GM12872 (cell line): ENCODE measurements at regions not wholly inside any gene's neighbourhood (a gene's known extent, or its start where the extent isn't known, plus 50 kb on each side); places are given as distances from the start of the nearest gene placed in this dataset.
A peak's percentile ranks its signal among the peaks of the same experiment; 100 is the strongest.

ENCODE experiments used
- CTCF ChIP-seq: IDR thresholded peaks from 3 replicates; pipeline ENCODE4 v1.5.1; 2011; ENCODE audit warnings: low read depth, mild to moderate bottlenecking, low read length, moderate library complexity; ENCODE audit not compliant: insufficient read depth

- no peak for TF ChIP-seq CTCF
Measured at GRCh38 chr2:241936457-241937133, 67.1 kb downstream of the RTP5 start.

GRCh38 chr2:241937297-241937696, 67.8 kb downstream of the RTP5 start:
- TF ChIP-seq CTCF, result no peak

GRCh38 chr2:241939541-241939940, 70.0 kb downstream of the RTP5 start:
- no peak for TF ChIP-seq CTCF

DNA sequence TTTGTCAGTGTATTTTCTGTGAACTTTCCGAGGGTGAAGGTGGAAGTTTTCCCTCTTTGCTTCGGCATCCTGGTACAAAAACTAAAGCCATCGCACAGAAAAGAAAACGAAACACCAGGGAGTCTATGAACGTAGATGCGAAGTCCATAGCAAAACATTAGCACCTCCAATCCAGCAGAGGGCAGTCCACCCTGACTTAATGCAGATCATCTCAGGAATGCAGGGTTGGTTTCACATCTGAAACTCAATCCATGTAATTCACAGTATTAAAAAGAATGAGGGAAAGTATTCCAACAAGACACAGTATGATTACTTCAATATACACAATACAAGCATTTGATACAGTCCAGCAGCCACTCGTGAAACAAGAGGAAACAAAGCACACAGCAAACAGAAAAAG, 70.8 kb downstream of the RTP5 start:
- TF ChIP-seq CTCF, result peak; percentile 50; the same call in 2 of the 3 replicates

DNA sequence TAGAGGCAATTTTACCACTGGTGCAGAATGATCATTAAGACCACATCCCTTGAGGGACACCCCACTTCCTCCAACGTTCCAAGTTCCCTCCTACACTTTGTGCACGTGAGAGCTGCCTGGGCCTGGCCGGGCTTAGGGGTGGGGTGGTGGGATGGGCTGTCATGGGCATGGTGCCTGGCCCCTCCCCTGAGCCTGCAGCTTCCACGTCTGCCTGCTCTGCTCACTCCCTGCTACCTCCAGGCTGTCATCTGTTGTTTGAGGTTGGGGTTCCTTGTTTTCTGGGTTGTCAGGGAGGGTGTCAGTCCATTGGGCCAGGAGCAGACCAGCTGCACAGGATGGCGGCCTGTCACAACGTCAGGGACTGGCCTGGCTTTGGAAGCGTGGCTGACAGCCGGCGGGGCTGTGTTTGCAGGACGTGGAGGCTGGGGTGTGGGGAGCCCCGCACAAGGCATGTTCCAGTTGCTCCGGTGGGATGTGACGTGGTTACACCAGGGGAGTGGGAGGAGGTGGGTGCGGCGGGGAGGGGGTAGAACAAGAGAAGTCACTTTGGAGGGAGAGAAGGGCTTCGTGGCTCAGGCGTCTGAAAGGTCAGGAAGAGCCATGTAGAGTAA, 72.3 kb downstream of the RTP5 start:
- no peak for TF ChIP-seq CTCF

DNA sequence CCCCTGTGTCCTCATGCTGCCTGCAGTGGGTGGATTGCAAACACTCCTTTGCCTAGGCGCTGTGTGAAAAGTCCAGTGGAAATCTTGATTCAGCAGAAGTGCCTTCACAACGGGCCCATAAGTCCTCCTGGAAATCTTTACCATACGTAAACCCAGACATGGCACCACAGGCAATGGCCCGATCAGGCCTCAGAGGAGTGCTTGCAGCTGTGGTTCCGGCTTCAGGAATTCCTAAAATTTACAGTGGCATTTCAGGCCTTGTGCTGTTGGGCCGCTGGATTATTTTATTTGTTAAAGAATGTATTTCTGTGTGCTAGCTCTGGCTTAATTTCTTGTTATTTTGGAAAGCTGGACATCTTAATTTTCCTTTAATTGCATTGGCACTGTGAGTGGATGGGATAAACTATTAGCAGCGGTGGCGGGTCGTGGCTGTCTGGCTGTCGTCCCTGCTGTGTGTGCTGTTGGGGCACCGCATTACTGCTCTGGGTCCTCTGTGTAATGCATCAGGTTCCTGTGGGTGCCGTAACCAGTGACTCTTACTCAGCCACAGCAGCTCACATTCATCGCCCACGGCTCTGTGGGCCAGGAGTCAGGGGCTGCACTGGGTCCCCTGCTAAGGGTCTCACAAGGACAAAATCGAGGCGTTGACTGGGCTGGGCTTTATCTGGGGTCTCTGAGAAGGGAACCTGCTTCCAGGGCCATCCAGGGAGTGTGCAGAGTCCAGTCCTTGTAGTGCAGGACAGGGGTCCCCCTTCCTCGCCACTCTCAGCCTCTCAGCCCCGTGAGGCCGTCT, 73.1 kb downstream of the RTP5 start:
- no peak for TF ChIP-seq CTCF

GRCh38 chr2:241943209-241943850, 73.8 kb downstream of the RTP5 start:
- TF ChIP-seq CTCF, result no peak
